SK-N-DZ (cell line): ENCODE measurements at regions not wholly inside any gene's neighbourhood (a gene's known extent, or its start where the extent isn't known, plus 50 kb on each side); places are given as distances from the start of the nearest gene placed in this dataset.
"Not testable (repeated sequence)": the region's sequence is repeated elsewhere in the genome, so short reads cannot be mapped to it uniquely, and the experiment has no call there.

Experiments used
- DNase-seq: peaks from one replicate; pipeline ENCODE4 v3.0.0-alpha.2; 2015; ENCODE audit warnings: low spot score

- no peak for DNase-seq
Observed at GRCh38 chr11:23749762-23750430, 747.0 kb upstream of the LUZP2 start.

- no peak for DNase-seq
Observed at GRCh38 chr11:23751280-23751679, 745.6 kb upstream of the LUZP2 start.

- DNase-seq = no peak
Observed at GRCh38 chr11:23755076-23755475, 741.8 kb upstream of the LUZP2 start.

- no peak for DNase-seq
Observed at GRCh38 chr11:23755769-23756168, 741.1 kb upstream of the LUZP2 start.

GRCh38 chr11:23759489-23759888 is 737.4 kb upstream of the LUZP2 start:
- no peak for DNase-seq

GRCh38 chr11:23764286-23764685 is 732.6 kb upstream of the LUZP2 start:
- DNase-seq = no peak

GRCh38 chr11:23765682-23766252 is 731.1 kb upstream of the LUZP2 start:
- DNase-seq = no peak

- DNase-seq = no peak
Observed at GRCh38 chr11:23767576-23767975, 729.3 kb upstream of the LUZP2 start.

- no peak for DNase-seq
Observed at GRCh38 chr11:23769214-23769613, 727.6 kb upstream of the LUZP2 start.

GRCh38 chr11:23772081-23772480 is 724.8 kb upstream of the LUZP2 start:
- DNase-seq = no peak

- DNase-seq = no peak
Observed at GRCh38 chr11:23778971-23779370, 717.9 kb upstream of the LUZP2 start.

GRCh38 chr11:23780231-23780630 is 716.6 kb upstream of the LUZP2 start:
- DNase-seq = no peak

GRCh38 chr11:23781803-23782560 is 714.9 kb upstream of the LUZP2 start:
- no peak for DNase-seq

- DNase-seq = not testable (repeated sequence)
Observed at GRCh38 chr11:23786974-23787373, 709.9 kb upstream of the LUZP2 start.

GRCh38 chr11:23789200-23789853 is 707.5 kb upstream of the LUZP2 start:
- DNase-seq = no peak

- DNase-seq = no peak
Observed at GRCh38 chr11:23789938-23790371, 706.9 kb upstream of the LUZP2 start.

GRCh38 chr11:23797624-23798419 is 699.0 kb upstream of the LUZP2 start:
- no peak for DNase-seq

GRCh38 chr11:23834306-23834705 is 662.5 kb upstream of the LUZP2 start:
- DNase-seq = not testable (repeated sequence)

- no peak for DNase-seq
Observed at GRCh38 chr11:23836981-23837380, 659.9 kb upstream of the LUZP2 start.

- no peak for DNase-seq
Observed at GRCh38 chr11:23840872-23841271, 656.0 kb upstream of the LUZP2 start.

- no peak for DNase-seq
Observed at GRCh38 chr11:23846902-23847422, 649.9 kb upstream of the LUZP2 start.
